ENCODE measurements at regions not wholly inside any gene's neighbourhood (a gene's known extent, or its start where the extent isn't known, plus 50 kb on each side); places are given as distances from the start of the nearest gene placed in this dataset.
"Not testable (repeated sequence)": the region's sequence is repeated elsewhere in the genome, so short reads cannot be mapped to it uniquely, and the experiment has no call there.

DNA sequence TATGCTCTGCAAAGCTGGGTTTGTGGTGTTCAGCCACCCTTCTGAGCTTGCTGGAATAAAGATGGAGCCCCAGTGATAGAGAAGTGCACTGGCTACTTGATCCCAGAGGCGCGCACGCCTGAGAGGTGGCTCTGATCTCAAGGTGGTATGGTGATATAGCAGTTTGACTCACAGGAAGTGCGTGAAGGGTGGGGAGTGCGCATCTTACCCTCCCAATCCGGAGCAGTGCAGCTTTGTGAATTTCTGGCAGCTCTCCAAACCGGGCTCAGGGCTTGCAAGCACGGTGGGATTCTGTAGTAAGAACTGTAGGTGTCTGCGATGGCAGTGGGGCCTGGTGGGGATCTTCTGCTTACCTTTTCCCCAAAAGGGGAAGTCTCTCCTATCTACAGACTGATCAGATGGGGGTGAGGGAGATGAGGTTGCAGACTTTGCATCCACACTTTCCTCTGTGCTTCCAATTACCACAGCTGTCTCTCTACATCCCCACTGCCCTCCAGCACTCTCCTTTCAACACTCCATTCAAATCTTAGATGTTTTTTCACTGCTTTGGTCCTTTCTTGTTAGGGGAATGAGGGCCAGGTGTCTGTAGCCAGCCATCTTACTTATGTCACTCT is 197.4 kb upstream of the SLC38A2 start:
- DNase-seq = no peak

DNA sequence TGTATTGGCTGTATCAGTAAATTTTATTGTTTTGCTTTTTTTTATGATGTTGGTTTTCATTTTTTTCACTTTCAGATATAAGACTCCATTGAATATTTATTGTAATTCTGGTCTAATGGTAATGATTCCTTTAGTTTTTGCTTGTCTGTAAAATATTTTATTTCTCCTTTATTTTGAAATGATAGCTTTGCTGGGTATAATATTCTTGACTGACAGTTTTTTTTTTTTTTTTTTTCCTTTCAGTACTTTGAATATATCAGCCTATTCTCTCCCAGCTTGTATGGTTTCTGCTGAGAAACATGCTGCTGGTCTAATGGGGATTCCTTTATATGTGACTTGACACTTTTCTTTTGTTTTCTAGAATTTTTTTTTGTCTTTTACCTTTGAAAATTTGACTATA is 195.1 kb upstream of the SLC38A2 start:
- no peak for DNase-seq

DNA sequence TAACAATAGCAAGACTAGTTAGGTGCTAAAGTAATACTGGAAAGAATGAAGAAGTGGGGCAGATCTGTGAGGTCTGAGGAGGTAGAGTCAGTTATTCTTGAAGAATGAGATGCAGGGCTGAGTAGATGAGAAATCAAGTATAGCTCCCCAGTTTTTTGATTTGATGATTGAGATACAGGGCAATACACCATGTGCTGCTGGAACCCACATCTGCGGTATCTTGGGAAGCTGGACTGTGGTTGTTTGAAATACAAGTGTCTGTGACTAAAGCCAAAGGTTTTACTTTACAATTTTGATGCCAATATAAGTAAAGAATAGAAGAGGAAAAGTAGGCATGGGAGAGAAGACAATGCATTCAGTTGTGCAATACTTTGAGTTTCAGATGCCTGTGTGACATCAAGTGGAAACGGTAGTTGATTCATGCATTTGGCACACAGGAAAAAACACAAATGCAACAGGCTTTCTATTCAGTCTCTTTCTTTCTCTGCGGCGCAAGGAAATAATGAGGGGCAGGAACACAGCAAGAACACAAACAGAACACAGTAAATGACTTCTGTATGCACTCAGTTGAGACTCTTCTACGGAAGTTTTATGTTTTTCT is 190.2 kb upstream of the SLC38A2 start:
- DNase-seq = no peak

DNA sequence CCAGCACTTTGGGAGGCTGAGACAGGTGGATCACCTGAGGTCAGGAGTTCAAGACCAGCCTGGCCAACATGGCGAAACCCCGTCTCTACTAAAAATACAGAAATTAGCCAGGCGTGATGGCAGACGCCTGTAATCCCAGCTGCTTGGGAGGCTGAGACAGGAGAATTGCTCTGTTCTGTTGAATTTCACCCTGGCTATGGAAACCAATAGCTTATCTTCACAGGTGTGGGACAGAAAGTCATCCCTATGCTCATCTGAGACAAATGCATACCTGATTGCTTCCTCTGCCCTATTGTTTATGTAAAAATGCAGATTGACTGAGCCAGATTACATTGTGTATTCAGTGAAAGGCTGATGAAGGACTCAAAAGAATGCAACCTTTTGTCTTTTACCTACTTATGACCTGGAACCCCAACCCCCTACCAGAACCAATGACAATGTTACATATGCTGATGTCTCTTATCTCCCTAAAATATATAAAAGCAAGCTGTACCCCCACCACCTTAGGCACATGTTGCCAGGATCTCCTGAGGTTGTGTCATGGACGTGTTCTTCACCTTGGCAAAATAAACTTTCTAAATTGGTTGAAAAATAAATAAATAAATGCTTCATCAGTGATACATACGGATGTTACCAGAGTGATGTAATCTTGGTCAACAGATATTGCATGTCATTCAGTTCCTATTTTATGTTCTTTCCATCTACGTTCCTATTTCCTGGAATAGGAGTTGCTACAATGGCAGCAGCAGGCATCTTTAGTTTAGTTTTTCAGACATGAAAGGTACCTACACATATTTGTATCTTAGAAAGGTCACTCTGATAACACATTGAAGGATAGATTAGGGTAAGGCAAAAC is 189.4 kb upstream of the SLC38A2 start:
- not testable (repeated sequence) for DNase-seq

DNA sequence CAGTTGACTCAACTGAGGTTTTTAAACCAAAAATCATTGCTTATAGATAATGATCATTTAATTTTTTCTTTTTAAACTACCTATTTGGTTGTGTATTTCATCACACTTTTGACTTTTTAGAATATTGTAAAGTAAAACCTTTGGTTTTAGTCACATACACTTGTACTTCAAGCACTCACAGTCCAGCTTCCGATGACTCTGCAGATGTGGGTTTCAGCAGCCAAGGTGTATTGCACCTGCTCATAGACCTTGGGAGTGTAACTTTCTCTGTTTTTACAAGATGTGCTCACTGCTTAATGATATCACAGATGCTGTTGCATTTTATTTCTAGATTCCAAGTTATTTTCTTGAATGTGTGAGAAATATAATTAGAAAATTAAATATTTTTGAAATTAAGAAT is 188.3 kb upstream of the SLC38A2 start:
- DNase-seq = no peak

DNA sequence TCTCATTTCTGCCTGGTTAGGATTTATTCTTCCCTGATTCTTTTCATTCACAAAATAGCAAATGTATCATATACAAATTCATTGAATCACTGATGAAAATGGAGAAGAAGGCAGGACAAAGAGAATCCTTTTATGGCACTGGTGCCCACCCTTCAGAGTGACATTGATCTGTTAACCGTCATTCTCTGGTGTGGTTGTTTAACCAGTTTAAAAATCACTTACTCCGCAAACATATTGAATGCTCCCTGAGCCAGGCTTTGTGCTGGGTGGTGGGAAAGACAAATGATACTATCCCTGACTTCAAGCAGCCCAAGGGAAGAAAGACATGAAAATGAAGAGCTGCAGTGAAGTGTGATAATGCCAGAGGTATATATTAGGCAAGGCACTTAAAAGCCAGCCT is 187.5 kb upstream of the SLC38A2 start:
- no peak for DNase-seq

DNA sequence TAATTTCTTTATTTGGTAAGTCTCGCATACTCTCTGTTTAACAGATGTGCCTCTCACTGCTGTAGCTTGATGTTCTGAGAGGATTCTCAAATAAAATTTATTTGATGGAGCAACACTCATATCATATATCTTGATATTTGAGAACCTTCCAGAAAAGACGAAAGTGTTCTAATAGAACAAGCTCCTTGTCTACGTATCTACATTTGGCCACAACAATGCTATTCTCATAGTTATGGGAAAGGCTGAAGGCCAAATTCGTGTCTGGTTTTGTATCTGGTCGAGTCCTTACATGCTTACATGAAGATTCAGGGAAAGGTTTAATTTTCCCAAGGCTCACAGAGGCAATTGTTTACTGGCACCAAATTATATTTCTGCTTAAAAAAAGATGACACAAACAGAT is 186.7 kb upstream of the SLC38A2 start:
- no peak for DNase-seq

DNA sequence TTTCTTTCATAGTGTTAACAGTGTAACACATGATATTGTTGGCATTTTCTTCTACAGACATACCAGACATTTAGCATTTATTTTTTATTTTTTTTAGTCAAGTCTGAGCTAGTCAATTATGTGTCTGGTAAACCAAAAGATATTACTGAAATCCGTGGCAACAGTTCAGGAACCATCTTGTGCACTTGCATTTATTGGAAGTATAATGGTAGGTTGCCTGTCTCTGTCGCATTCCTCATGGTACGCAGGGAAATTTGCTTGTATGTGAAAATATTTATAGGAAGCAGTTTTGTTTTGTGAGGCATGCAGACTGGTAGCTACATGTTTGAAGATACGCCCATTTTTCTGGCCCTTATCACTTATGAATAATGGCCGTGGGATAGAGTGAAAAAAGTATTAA is 186.1 kb upstream of the SLC38A2 start:
- DNase-seq = no peak

DNA sequence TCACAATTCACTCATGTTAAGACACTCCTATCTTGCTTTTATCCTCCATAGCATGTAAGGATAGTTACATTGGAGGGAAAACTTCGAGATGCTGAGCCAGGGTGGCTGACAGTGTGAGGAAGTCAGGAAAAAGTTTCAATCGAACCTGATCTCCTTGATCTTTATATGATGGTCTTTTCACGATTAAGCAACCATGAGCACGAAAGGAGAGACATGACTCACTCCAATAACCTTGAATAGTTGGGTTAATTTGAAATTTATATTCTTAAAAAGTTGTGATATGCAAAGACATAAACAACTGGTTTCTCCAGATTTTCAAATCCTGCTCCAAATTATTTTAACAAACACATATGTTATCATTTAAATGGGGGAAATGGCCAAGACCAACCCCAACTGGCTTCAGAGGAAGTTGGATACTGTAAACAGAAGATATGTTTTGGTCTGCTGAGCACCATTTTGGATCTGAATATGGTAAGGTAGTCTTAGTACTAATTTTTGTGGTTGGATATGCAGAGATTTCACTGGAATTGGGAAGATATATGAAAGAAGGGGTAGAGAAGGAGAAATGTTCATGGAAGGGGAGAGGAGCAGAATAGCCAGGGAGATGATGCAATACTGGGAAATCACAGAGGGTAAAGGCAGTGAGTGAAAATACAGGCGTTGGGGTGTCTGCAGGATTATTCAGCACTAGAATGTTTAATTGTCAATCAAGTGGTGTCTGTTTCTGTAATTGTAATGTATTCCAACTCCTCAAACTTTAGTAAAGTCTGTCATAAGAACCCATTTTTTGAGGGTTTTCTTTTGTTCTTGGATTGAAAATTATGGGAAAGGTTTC is 185.2 kb upstream of the SLC38A2 start:
- DNase-seq = no peak

DNA sequence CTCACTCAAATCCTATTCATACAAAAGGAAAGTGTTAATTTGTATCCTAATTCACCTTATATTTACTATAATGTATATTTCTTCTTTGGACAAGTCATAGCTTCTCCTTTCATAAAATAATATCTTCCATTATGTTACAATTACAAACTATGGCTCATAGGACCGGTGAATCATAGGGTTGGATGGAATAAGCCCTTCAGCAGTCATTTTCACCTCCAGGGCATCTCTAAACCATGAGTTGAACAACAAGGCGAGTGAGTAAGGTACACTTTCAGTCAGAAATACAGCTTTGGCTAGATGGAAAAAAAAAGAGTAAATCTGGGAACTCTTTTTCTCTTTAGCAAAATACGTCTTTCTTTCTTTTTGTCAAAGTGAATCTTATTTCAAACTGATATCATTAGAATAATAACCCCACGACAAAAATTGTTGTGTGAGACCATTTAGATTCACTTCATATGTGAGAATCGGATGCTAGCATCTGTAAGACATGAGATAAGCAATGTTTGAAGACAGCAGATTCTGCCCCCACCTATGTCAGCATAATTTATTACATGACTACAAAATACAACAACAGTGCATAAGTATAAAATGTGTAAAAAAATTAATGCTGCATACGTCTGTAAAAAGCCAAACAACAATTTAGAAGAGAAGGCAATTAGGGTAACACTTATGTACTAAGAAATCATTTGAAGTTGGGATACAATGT is 184.4 kb upstream of the SLC38A2 start:
- no peak for DNase-seq

DNA sequence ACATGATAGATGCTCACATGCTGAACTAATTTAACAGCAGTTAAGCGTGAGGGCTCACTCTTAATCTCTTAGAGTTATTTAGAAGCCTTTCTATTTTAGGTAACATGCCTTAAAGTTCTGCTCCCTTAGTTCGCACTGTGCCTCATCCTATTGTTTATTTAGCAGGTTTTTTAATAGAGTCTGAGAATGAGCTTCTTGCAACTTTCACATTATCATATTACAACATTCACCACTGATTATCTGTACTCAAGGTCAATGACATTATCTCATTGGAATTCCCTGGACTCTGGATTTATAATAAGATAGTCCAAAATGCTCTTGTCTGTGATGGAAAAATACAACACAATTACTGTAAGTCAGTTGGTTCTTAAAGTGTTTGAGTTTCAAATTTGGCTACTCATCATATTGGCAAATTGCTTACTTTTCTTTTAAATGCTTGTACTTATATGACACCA is 183.6 kb upstream of the SLC38A2 start:
- DNase-seq = no peak

DNA sequence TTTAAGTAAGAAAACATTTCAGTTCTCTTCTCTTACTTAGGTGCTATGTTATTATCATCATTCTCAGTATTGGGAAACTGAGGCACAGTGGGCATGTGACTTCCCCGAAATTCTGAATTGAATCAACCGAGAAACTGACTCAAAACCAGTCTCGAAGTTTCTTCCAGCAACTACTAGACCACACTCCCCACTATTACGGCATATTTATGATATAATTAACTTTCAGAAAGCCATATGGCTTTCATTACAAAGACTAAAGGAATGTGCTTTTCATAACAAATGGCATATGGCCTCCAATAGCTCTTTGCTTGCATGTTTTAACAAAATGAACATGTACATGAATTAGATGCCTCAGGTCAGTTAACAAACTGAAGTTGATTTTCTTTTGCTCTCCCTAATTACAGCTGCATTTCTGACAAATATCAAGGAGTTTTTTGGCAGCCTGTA is 182.9 kb upstream of the SLC38A2 start:
- DNase-seq = no peak

DNA sequence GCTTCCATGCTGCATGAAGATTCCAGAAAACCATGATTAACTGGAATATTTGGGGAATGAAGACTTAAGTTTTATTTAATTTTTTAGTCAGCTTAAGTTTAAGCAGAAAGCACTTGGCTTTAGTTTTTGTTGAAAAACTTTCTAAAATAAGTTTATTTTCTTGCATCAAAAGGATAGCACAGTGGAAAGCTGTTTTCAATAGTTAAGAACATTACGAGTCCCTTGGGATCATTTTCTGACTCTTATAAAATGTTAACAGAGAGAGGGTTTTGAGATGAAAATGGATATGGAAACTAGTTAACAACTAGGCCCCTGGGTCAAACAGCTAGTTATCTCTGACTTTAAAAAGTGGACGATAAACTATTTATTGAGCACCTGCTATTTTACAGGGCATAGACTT is 181.9 kb upstream of the SLC38A2 start:
- DNase-seq = no peak

DNA sequence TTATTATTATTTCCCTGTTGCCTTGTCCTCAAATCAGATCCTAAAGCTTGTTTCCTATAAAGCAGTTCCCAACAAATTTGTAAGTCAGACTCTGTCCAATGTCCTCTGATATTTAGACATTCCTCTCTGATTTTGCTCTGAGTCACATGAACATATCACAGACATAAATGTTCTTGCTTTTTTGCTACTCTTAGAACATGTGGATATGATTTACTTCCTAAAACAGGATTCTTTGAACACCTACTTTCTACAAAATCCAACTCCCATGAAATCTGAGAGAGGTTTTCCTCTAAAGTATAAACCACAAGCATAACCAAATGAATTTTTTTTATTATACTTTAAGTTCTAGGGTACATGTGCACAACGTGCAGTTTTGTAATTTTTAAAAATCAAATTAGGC is 181.3 kb upstream of the SLC38A2 start:
- no peak for DNase-seq

DNA sequence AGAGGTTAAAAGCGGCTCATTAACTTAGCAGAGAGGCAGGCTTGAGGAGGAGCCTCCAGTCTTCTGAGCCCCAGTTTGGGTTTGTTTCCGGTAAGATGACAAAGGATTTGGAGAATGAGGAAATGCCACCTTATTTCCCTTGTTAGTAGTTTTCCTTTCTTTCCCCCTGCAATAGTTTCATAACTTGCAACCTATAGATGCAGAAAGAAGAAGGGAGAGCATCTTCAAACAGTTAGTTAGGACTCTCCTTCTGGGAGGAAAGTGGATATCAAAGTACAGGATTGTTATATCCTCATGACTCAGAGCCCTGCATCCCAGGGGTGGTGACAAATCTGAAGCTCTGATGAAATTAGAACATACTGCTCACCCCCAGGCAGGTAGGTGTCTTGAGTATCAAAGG is 180.7 kb upstream of the SLC38A2 start:
- no peak for DNase-seq

DNA sequence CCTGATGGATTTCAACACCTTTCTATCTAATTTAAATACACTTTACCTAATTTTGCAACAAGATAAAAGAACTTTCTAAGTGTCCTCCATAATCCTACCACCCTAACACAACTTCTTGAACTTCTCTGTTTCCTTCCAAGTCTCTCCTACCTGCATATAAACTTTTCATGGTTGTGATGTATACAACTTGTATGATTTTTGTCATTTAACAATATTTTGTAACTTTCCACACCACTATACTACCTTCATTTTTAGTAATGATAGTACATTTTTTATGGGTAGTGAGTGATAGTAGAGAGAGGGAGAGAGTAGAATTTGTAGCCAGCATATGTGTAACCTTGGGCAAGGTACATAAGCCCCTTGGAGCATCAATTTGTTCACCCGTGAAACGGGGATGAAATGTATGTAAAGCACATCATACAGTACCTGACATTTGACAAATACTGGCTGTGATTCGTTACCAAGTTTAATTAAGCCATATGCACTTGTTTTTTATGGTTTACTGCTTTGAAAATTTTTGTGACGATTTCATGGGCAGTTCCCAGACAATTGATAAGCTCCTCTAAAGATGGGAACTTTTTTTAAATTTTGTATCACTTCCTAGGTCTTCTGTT is 177.8 kb upstream of the SLC38A2 start:
- no peak for DNase-seq

DNA sequence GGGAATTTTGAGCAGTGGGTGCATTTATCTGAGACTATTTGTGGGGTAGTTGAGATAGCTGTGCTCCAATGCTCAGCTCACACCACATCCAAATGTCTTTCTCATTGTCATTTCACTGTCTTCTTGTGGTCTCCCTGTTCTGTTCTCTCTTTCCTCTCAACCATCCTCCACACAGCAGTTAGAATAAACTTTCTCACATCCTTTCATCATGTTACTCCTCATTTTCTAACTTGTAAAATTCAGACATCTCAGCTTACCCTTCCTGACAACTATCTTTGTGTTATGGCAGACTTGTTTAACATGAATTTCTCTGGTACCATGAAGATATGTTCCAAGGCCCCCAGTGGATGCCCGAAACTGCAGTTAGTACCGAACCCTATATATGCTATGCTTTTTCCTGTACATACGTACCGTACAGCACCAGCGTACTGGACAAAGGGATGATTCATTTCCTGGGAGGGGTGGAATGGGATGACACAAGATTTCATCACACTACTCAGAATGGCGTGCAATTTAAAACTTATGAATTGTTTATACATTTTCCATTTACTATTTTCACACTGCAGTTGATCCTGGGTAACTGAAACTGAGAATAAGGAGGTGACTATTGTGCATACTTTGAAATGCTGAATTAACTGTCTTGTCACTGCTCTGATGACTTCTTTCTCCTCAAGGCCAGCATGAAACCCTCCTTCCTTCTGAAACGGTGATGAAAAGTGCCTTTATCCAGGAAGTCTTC is 177.1 kb upstream of the SLC38A2 start:
- DNase-seq = no peak

DNA sequence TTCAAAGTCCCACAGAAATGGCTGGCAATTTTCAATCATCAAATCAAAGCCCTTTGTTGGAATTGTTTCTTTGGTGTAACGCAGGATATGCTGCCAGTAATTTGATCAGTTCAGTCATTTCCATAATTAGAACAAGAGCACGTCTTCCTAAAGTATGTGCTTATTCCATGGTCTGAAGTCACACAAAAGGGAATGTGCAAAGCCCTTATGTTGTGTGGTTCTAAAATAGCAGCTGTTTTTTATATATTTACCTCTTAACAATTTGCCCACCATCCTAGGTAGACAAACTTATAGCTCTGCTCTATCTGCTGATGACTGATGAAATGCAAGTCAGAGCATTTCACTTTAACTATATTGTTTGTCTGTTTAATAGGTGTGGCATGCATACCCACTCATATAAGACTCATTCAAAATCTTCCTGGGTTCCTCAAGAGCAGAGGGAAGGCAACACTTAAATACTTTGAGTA is 176.1 kb upstream of the SLC38A2 start:
- DNase-seq = no peak

DNA sequence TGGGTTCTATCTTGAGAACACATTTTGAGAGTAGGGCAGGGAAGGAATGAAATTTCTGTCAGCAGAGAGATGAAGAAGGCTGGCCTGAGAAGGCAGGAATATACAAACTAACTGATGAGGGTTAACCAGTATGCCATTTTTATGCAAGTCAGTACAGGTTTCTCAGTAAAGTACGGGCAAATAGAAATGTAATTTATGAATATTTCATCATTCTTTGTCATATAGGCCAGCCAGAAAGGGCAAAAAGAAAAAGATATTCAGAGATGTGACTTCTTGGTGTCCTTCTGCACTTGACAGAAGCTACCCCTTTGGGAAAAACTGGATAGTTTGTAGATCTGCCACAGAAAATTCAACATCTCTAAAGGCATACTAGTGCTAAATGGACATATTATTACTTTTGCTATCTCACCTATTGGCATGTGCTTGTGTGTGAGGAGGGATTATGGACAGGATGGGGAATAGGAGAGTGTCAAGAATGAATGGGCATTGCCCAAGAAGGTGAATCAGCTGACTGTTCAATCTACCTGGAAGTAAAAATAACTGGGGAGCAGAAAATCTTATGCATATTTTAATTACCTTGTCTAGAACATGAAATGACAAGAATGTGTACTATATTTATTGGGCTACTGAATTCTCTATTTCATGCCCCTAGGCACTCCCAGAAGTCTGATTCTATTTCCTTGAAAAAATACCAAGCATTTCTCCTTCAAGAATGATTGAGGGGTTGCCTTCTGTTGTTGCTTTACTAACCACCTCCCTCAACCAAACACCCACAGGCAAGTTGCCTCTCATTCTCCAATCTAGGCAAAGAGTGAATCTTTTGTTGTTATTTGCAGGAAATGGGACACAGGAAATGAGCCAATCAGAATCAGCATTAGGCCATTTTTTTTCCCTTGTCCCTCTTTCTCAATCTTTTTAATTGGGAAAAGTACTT is 175.1 kb upstream of the SLC38A2 start:
- DNase-seq = no peak

Measured in activated CD4-positive, alpha-beta T cell treated with anti-CD3 and anti-CD28 coated beads, Interleukin-2, amount 50 U/mL, for 4 hours (primary cell).